Endothelial cell of umbilical vein (primary cell): ENCODE measurements at regions not wholly inside any gene's neighbourhood (a gene's known extent, or its start where the extent isn't known, plus 50 kb on each side); places are given as distances from the start of the nearest gene placed in this dataset.

Source experiments
- EZH2 ChIP-seq: IDR thresholded peaks from 2 replicates; pipeline ENCODE4 v1.6.1; 2012; ENCODE audit warnings: borderline replicate concordance, low read depth, mild to moderate bottlenecking, moderate library complexity, low read length, inconsistent platforms; ENCODE audit not compliant: severe bottlenecking
- JUN ChIP-seq: IDR thresholded peaks from 2 replicates; pipeline ENCODE4 v1.6.1; 2011; ENCODE audit warnings: borderline replicate concordance, low read depth; ENCODE audit not compliant: insufficient read length, insufficient read depth
- TF ChIP-seq, protein P1 (sequence below), 2 donors: IDR thresholded peaks; 1 replicate in 1 of 2; 2 replicates in 1 of 2; pipeline ENCODE4 v1.5.1; 2011; ENCODE audit warnings: low read length in 2 of 2, mild to moderate bottlenecking in 2 of 2, moderate library complexity in 2 of 2, control low read depth in 1 of 2, inconsistent platforms in 1 of 2, low read depth in 1 of 2; ENCODE audit not compliant: insufficient read depth in 1 of 2; ENCODE audit errors: extremely low read depth in 1 of 2

DNA sequence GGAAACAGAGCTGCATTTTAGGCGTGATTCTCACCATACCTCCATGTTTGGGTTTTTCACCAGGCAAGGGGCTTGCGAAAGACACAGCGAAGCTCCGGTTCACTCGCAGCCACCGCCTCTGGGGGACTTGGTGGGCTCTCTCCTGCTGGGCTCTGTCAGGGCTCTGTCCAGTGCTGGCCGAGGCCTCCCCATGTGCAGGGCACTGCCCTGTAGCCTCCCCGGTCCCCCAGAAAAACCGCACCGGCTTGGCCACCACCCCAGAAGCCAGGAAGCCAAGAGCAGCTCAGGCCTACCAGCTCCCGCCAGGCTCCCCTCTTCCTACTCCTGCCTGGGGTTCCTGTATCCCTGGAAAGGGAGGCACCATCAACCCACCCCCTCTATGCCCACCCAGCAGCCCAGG, 151.5 kb downstream of the CTTN start:
- TF ChIP-seq, protein P1, sequence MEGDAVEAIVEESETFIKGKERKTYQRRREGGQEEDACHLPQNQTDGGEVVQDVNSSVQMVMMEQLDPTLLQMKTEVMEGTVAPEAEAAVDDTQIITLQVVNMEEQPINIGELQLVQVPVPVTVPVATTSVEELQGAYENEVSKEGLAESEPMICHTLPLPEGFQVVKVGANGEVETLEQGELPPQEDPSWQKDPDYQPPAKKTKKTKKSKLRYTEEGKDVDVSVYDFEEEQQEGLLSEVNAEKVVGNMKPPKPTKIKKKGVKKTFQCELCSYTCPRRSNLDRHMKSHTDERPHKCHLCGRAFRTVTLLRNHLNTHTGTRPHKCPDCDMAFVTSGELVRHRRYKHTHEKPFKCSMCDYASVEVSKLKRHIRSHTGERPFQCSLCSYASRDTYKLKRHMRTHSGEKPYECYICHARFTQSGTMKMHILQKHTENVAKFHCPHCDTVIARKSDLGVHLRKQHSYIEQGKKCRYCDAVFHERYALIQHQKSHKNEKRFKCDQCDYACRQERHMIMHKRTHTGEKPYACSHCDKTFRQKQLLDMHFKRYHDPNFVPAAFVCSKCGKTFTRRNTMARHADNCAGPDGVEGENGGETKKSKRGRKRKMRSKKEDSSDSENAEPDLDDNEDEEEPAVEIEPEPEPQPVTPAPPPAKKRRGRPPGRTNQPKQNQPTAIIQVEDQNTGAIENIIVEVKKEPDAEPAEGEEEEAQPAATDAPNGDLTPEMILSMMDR (IDR thresholded peaks at IDR 0.05; ENCODE audit: extremely low read depth in 1 of 2, insufficient read depth in 1 of 2, low read depth in 1 of 2, low read length in 2 of 2): no peak
- TF ChIP-seq JUN (no peak), EZH2 (no peak)
